Thymus (tissue), 11 donors: ENCODE measurements at regions not wholly inside any gene's neighbourhood (a gene's known extent, or its start where the extent isn't known, plus 50 kb on each side); places are given as distances from the start of the nearest gene placed in this dataset.
"Not testable (repeated sequence)": the region's sequence is repeated elsewhere in the genome, so short reads cannot be mapped to it uniquely, and the experiment has no call there.

Source experiments
- DNase-seq, 9 donors: peaks; one replicate each; pipeline ENCODE4 v3.0.0-alpha.2; 2013; ENCODE audit warnings: low spot score in 9 of 9, low read depth in 6 of 9, missing footprints in 1 of 9
- H3K27ac ChIP-seq, 2 donors: one replicate each; pipeline ENCODE4 v1.5.1; 2013; ENCODE audit warnings: control low read depth in 1 of 2, low read depth in 1 of 2, low read length in 1 of 2, mild to moderate bottlenecking in 1 of 2, moderate library complexity in 1 of 2
- H3K27me3 ChIP-seq, 2 donors: one replicate each; pipeline ENCODE4 v1.5.1; 2013; ENCODE audit warnings: low read length in 1 of 2; ENCODE audit not compliant: control insufficient read depth in 2 of 2, insufficient read depth in 1 of 2
- H3K36me3 ChIP-seq, 2 donors: one replicate each; pipeline ENCODE4 v1.5.1; 2013; ENCODE audit warnings: low read length in 1 of 2, mild to moderate bottlenecking in 1 of 2, moderate library complexity in 1 of 2; ENCODE audit not compliant: control insufficient read depth in 2 of 2, insufficient read depth in 2 of 2
- H3K4me1 ChIP-seq, 2 donors: one replicate each; pipeline ENCODE4 v1.5.1; 2013; ENCODE audit warnings: low read length in 2 of 2; ENCODE audit not compliant: control insufficient read depth in 2 of 2, insufficient read depth in 2 of 2
- H3K4me3 ChIP-seq, 2 donors: one replicate each; pipeline ENCODE4 v1.5.1; 2013; ENCODE audit warnings: low read length in 2 of 2, control low read depth in 1 of 2, mild to moderate bottlenecking in 1 of 2
- H3K9me3 ChIP-seq, 2 donors: one replicate each; pipeline ENCODE4 v1.5.1; 2013; ENCODE audit warnings: low read length in 1 of 2, mild to moderate bottlenecking in 1 of 2; ENCODE audit not compliant: control insufficient read depth in 2 of 2, insufficient read depth in 1 of 2
- WGBS: extraction: QIAGEN DNeasy Blood & Tissue Kit; methylation state at CpG from one replicate; pipeline ENCODE4 v1.1.7; 2013; 5-methylcytosine and 5-hydroxymethylcytosine counted together
- donor health status: healthy.

GRCh38 chr18:47669815-47670214 is 260.6 kb downstream of the SMAD2 start:
- WGBS, result 93% methylated on average over 3 of the region's 3 CpGs
- Histone ChIP-seq H3K4me3 (no peak overlapping the region), H3K27ac (no peak overlapping the region), H3K27me3 (peaks cover 6 to 7% of the 10 kb centered on the region in 2 donors), H3K9me3 (no peaks in the 10 kb centered on the region), H3K36me3 (no peaks in the 10 kb centered on the region), H3K4me1 (no peaks in the 10 kb centered on the region)
- DNase-seq, result no peak

- no peak overlapping the region for H3K4me3 ChIP-seq
- no peaks in the 10 kb centered on the region for H3K27me3 ChIP-seq
- H3K36me3 ChIP-seq, result no peaks in the 10 kb centered on the region
- no peaks in the 10 kb centered on the region for H3K4me1 ChIP-seq
- H3K9me3 ChIP-seq, result no peaks in the 10 kb centered on the region
- WGBS, result 97% methylated on average over 2 of the region's 2 CpGs
- DNase-seq, result no peak
- no peak overlapping the region for H3K27ac ChIP-seq
Observed at GRCh38 chr18:47658498-47658897, 272.0 kb downstream of the SMAD2 start.

DNA sequence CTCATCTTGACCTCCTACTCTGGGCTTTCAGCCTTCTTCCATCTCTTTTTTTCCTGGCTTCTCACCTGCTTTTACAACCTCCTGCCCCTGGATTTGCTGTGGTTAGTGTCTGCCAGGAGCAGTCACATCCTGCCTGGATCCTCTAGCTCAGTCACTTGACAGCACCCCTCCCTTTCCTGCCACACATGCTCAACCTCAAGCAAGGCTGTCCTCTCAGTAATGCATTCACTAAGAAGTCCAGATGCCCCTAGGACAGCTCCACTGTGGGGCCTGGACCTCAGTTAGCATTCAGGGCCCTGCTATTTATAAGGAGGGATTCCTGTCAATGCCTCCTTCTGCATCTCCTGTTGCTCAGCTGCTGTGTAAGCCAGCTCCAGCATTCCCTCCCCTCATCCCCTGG is 275.5 kb downstream of the SMAD2 start:
- Histone ChIP-seq H3K4me1 (no peaks in the 10 kb centered on the region), H3K27me3 (no peaks in the 10 kb centered on the region), H3K4me3 (no peak overlapping the region), H3K27ac (no peak overlapping the region), H3K36me3 (no peaks in the 10 kb centered on the region), H3K9me3 (no peaks in the 10 kb centered on the region)
- DNase-seq, result no peak

DNA sequence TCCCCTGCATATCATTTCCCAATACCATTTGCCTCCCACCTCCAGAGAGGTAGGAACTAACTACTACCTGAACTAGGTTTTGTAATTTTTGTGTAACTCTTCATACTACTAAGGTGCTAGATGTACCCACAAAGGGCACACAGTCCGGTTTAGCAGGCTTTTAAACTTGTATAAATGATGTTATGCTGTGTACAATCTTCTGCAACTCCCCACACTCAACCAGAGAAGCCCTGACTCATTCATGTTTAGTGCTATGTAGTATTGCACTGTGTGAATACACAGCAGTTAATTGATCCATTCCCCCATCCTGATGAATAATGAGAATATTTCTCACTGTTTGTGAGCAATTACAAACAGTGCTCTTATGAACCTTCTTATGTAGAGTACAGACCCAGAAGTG is 285.6 kb downstream of the SMAD2 start:
- no peaks in the 10 kb centered on the region for H3K4me1 ChIP-seq
- WGBS, result 65% methylated on average over 1 of the region's 1 CpG
- H3K27ac ChIP-seq, result no peak overlapping the region
- DNase-seq, result no peak
- no peaks in the 10 kb centered on the region for H3K27me3 ChIP-seq
- no peaks in the 10 kb centered on the region for H3K9me3 ChIP-seq
- no peak overlapping the region for H3K4me3 ChIP-seq
- H3K36me3 ChIP-seq, result no peaks in the 10 kb centered on the region

- H3K9me3 ChIP-seq, DNase-seq, H3K27me3 ChIP-seq, H3K27ac ChIP-seq, H3K4me3 ChIP-seq, H3K36me3 ChIP-seq, H3K4me1 ChIP-seq: not testable (repeated sequence)
- 93% methylated on average over 8 of the region's 10 CpGs for WGBS
Observed at GRCh38 chr18:47637551-47637950, 292.9 kb downstream of the SMAD2 start.

DNA sequence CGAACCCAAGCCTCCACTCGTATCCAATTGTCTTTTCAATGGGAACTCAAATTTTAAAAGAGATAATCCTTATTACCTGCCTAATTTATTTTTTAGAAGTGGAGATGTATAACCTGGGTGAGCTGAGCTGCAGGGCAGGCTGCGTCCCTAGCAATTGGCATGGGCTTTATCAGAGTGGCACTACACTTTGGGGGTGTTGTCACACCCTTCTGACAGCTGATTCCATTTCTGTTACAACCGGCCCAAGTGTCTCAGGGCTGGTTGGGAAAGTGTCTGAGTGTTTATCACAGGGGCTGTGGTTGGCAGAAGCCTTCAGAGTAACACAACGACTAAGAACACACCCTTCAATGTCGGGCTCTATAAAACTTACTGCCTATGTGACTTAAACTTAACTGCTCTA is 295.0 kb downstream of the SMAD2 start:
- H3K36me3 ChIP-seq, result no peaks in the 10 kb centered on the region
- no peak overlapping the region for H3K4me3 ChIP-seq
- no peaks in the 10 kb centered on the region for H3K27me3 ChIP-seq
- WGBS, result 90% methylated on average over 6 of the region's 6 CpGs
- no peaks in the 10 kb centered on the region for H3K4me1 ChIP-seq
- H3K9me3 ChIP-seq, result no peaks in the 10 kb centered on the region
- no peak overlapping the region for H3K27ac ChIP-seq
- DNase-seq, result no peak

- Histone ChIP-seq H3K27me3 (no peaks in the 10 kb centered on the region), H3K4me1 (no peaks in the 10 kb centered on the region), H3K36me3 (no peaks in the 10 kb centered on the region), H3K9me3 (no peaks in the 10 kb centered on the region), H3K4me3 (no peak overlapping the region), H3K27ac (no peak overlapping the region)
- WGBS, result 60% methylated on average over 2 of the region's 2 CpGs
- no peak for DNase-seq
Observed at GRCh38 chr18:47632970-47633635, 297.4 kb downstream of the SMAD2 start.

DNA sequence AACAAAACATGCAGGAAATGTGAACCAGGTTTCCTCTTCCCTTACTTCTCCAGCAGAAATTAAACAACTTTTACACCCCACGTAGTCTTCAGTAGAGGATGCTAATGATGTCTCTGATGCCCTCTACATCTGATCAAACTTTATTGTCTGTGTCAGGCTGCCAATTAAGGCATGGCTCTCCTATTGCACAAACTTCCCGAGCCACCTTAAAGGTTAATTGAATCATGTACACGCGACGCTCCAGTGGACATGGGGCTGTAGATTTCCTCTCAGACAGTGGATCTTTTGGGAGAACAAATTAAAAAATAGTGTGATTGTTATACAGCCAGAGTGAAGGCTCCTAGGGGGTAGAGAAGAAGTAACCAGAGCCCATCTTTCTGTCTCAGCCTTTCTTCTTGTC is 301.6 kb downstream of the SMAD2 start:
- Histone ChIP-seq H3K36me3 (no peaks in the 10 kb centered on the region), H3K27ac (no peak overlapping the region), H3K4me3 (no peak overlapping the region), H3K27me3 (no peaks in the 10 kb centered on the region), H3K4me1 (no peaks in the 10 kb centered on the region), H3K9me3 (no peaks in the 10 kb centered on the region)
- 87% methylated on average over 5 of the region's 5 CpGs for WGBS
- DNase-seq, result no peak

GRCh38 chr18:47628240-47628781 is 302.1 kb downstream of the SMAD2 start:
- no peaks in the 10 kb centered on the region for H3K4me1 ChIP-seq
- no peak overlapping the region for H3K27ac ChIP-seq
- no peaks in the 10 kb centered on the region for H3K27me3 ChIP-seq
- DNase-seq, result no peak
- H3K36me3 ChIP-seq, result no peaks in the 10 kb centered on the region
- H3K9me3 ChIP-seq, result no peaks in the 10 kb centered on the region
- H3K4me3 ChIP-seq, result no peak overlapping the region
